SK-N-SH (cell line): ENCODE measurements at regions not wholly inside any gene's neighbourhood (a gene's known extent, or its start where the extent isn't known, plus 50 kb on each side); places are given as distances from the start of the nearest gene placed in this dataset.

Experiments used
- CTCF ChIA-PET: fragments of 300-600, 350-600 bp; formaldehyde crosslinking; extraction: SDS; loops from one replicate; lab custom pipeline; 2021; lab: Yijun Ruan, JAX
- POLR2A ChIA-PET: fragments of 350-600 bp; sonication (Branson Sonifier 250); formaldehyde crosslinking; extraction: SDS; loops from one replicate; lab custom pipeline; 2020; ENCODE audit warnings: antibody characterized with exemption, inconsistent platforms; lab: Yijun Ruan, JAX
- DNase-seq: peaks from one replicate; pipeline ENCODE4 v3.0.0; 2012
- H2AFZ ChIP-seq: fragments of 200-600 bp; sonication (generic); 2 replicates; pipeline ENCODE4 v1.8.1; 2016; ENCODE audit warnings: antibody characterized with exemption, mild to moderate bottlenecking, low read depth
- H3F3A ChIP-seq: fragments of 200-600 bp; sonication (generic); replicated peaks from 2 replicates; pipeline ENCODE3; 2016; ENCODE audit warnings: antibody characterized with exemption, mild to moderate bottlenecking; ENCODE audit not compliant: insufficient read depth
- H3K27ac ChIP-seq, 2 experiments: fragments of 200-500 bp in 1 of 2; fragments of 200-600 bp in 1 of 2; sonication (Bioruptor generic) in 1 of 2; sonication (generic), shearing (Covaris generic) in 1 of 2; 2 replicates each; pipeline versions ENCODE4 v1.5.1 to v1.6.1; 2014 to 2016; ENCODE audit warnings: low read depth in 2 of 2, inconsistent platforms in 1 of 2, low read length in 1 of 2, mild to moderate bottlenecking in 1 of 2, mixed read lengths in 1 of 2
- H3K27me3 ChIP-seq: fragments of 200-600 bp; sonication (generic), shearing (Covaris generic); 2 replicates; pipeline ENCODE4 v1.6.1; 2016; ENCODE audit warnings: mixed run types; ENCODE audit not compliant: insufficient read depth
- H3K36me3 ChIP-seq, 2 experiments: fragments of 200-500 bp in 1 of 2; fragments of 200-600 bp in 1 of 2; sonication (Bioruptor generic) in 1 of 2; sonication (generic) in 1 of 2; replicated peaks in 1 of 2; 2 replicates each; pipeline versions ENCODE3 to v1.5.1; 2014 to 2016; ENCODE audit warnings: low read length in 1 of 2, mild to moderate bottlenecking in 1 of 2; ENCODE audit not compliant: insufficient read depth in 2 of 2, control insufficient read depth in 1 of 2
- H3K4me1 ChIP-seq, 2 experiments: fragments of 200-500 bp in 1 of 2; fragments of 200-600 bp in 1 of 2; sonication (Bioruptor generic) in 1 of 2; sonication (generic), shearing (Covaris generic) in 1 of 2; 2 replicates each; pipeline versions ENCODE4 v1.5.1 to v1.6.1; 2014 to 2016; ENCODE audit warnings: low read depth in 1 of 2, low read length in 1 of 2, mixed run types in 1 of 2; ENCODE audit not compliant: insufficient read depth in 2 of 2, control insufficient read depth in 1 of 2
- H3K4me2 ChIP-seq: fragments of 200-600 bp; sonication (generic), shearing (Covaris generic); 2 replicates; pipeline ENCODE4 v1.6.1; 2017; ENCODE audit warnings: mixed run types
- H3K4me3 ChIP-seq, 2 experiments: fragments of 200-500 bp in 1 of 2; fragments of 200-600 bp in 1 of 2; sonication (Bioruptor generic) in 1 of 2; sonication (generic), shearing (Covaris generic) in 1 of 2; 2 replicates each; pipeline versions ENCODE4 v1.5.1 to v1.8.1; 2014 to 2016; ENCODE audit warnings: low read depth in 2 of 2, inconsistent platforms in 1 of 2, low read length in 1 of 2, mild to moderate bottlenecking in 1 of 2, mixed read lengths in 1 of 2, moderate library complexity in 1 of 2
- H3K79me2 ChIP-seq: fragments of 200-600 bp; sonication (generic); 2 replicates; pipeline ENCODE4 v1.8.1; 2017; ENCODE audit warnings: mild to moderate bottlenecking; ENCODE audit not compliant: insufficient read depth
- H3K9ac ChIP-seq: fragments of 200-600 bp; sonication (generic); 2 replicates; pipeline ENCODE4 v1.6.1; 2017; ENCODE audit warnings: mixed run types
- H3K9me2 ChIP-seq: fragments of 200-600 bp; sonication (generic); 2 replicates; pipeline ENCODE4 v1.6.1; 2017; ENCODE audit warnings: mixed run types
- H3K9me3 ChIP-seq: fragments of 200-600 bp; sonication (generic); 2 replicates; pipeline ENCODE4 v1.6.1; 2017; ENCODE audit warnings: mixed run types, mild to moderate bottlenecking, moderate library complexity
- H4K20me1 ChIP-seq: fragments of 200-600 bp; sonication (generic); 2 replicates; pipeline ENCODE4 v1.6.1; 2017; ENCODE audit warnings: mild to moderate bottlenecking, mixed run types; ENCODE audit not compliant: insufficient read depth
- CHD2 ChIP-seq: fragments of 150-350 bp; IDR thresholded peaks from 2 replicates; pipeline ENCODE4 v1.6.1; 2018; ENCODE audit warnings: low read length; ENCODE audit not compliant: partially characterized antibody
- ELF1 ChIP-seq: IDR thresholded peaks from 2 replicates; pipeline ENCODE4 v1.4.0; 2012
- EP300 ChIP-seq, 2 experiments: IDR thresholded peaks; 2 replicates each; pipeline versions ENCODE4 v1.4.0 to v1.6.1; 2012; ENCODE audit warnings: borderline replicate concordance in 1 of 2, low read depth in 1 of 2, low read length in 1 of 2
- FOSL2 ChIP-seq: IDR thresholded peaks from 2 replicates; pipeline ENCODE4 v1.4.0; 2012; ENCODE audit warnings: low read depth, mild to moderate bottlenecking, moderate library complexity, borderline replicate concordance
- FOXM1 ChIP-seq: IDR thresholded peaks from 2 replicates; pipeline ENCODE4 v1.4.0; 2012; ENCODE audit warnings: low read depth, mild to moderate bottlenecking
- JUND ChIP-seq: IDR thresholded peaks from 2 replicates; pipeline ENCODE4 v1.4.0; 2012
- MEF2A ChIP-seq: IDR thresholded peaks from 2 replicates; pipeline ENCODE4 v1.4.0; 2012; ENCODE audit warnings: low read depth, borderline replicate concordance
- RCOR1 ChIP-seq: fragments of 150-350 bp; IDR thresholded peaks from 2 replicates; pipeline ENCODE4 v1.6.1; 2017; ENCODE audit warnings: antibody characterized with exemption, low read length
- RFX5 ChIP-seq: IDR thresholded peaks from 2 replicates; pipeline ENCODE4 v1.6.1; 2012; ENCODE audit warnings: mild to moderate bottlenecking, improper control_type of control experiment, low read length
- RXRA ChIP-seq: IDR thresholded peaks from 2 replicates; pipeline ENCODE4 v1.4.0; 2012; ENCODE audit warnings: low read depth, mild to moderate bottlenecking, borderline replicate concordance
- TEAD4 ChIP-seq: IDR thresholded peaks from 2 replicates; pipeline ENCODE4 v1.4.0; 2012; ENCODE audit warnings: mild to moderate bottlenecking, borderline replicate concordance; ENCODE audit not compliant: insufficient read depth
- WGBS: methylation state at CpG from one replicate; pipeline ENCODE4 v1.1.6; 2017; ENCODE audit warnings: low lambda C conversion rate; 5-methylcytosine and 5-hydroxymethylcytosine counted together
- TF ChIP-seq, protein P1 (sequence below): IDR thresholded peaks from 2 replicates; pipeline ENCODE4 v1.6.1; 2012; ENCODE audit warnings: mild to moderate bottlenecking, low read depth, low read length, moderate library complexity
- TF ChIP-seq, protein P2 (sequence below): fragments of 150-350 bp; IDR thresholded peaks from 2 replicates; pipeline ENCODE4 v1.6.1; 2016; ENCODE audit warnings: mild to moderate bottlenecking, low read depth, low read length

DNA sequence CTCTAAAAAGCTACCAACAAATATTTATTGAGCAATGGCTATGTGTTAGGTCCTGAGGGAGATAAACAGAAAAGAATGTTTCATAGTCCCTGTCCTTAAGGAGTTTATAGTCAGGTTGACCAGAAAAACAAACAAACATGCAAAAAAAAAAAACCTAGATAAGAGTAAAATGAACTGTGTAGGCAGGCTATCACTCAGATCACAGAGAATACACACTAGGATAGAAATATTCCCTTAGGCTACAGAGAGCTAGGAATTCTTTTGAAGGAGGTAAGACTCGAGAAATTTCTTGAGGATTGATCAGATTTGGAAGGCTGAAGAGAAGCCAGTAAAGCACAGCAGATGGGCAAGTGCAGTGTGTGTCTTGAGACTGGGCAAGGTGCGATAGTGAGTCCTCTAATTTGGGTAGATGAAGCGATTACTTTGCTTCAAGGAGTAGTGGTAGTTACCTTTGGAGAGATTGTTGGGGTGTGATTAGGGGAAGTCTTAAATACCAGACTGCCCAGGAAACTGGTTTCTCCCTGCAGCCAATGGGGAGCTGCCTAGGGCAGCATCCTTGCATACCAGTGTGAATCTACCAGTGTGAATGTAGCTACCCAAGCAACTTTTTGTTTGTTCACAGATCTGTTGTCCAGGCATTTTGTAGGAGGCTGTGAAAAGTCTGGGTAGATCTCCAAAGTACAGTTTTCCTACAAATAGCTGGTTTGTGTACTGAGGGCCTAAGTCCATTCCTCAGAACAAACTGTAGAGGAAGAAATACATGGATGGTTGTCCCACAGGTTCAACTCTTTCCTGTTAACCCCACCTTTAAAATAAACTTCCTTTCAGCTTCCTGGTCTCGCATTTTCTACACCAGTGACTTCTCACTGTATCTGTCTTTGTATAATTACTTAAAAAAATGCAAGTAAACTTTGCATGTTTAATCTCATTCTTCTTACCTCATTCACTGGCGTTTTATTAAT, 314.1 kb downstream of the KLF5 start:
- CTCF ChIA-PET, result interaction anchor here (0.6 kb wide), 1 partner anchor 14 kb away, joined by 3 read pairs; no protein-coding TSS in a partner anchor
- Histone ChIP-seq H3K4me3 (no peak overlapping the region), H3K27ac (no peak overlapping the region), H3K36me3 (no peaks in the 10 kb centered on the region), H3K79me2 (no peaks in the 10 kb centered on the region), H3K27me3 (no peaks in the 10 kb centered on the region), H3K9ac (no peak overlapping the region), H3K9me3 (no peaks in the 10 kb centered on the region), H3K4me1 (no peaks in the 10 kb centered on the region), H3K4me2 (no peak overlapping the region), H3K9me2 (no peaks in the 10 kb centered on the region), H3F3A (no peaks in the 10 kb centered on the region), H4K20me1 (no peaks in the 10 kb centered on the region), H2AFZ (no peak overlapping the region)
- TF ChIP-seq, protein P1, sequence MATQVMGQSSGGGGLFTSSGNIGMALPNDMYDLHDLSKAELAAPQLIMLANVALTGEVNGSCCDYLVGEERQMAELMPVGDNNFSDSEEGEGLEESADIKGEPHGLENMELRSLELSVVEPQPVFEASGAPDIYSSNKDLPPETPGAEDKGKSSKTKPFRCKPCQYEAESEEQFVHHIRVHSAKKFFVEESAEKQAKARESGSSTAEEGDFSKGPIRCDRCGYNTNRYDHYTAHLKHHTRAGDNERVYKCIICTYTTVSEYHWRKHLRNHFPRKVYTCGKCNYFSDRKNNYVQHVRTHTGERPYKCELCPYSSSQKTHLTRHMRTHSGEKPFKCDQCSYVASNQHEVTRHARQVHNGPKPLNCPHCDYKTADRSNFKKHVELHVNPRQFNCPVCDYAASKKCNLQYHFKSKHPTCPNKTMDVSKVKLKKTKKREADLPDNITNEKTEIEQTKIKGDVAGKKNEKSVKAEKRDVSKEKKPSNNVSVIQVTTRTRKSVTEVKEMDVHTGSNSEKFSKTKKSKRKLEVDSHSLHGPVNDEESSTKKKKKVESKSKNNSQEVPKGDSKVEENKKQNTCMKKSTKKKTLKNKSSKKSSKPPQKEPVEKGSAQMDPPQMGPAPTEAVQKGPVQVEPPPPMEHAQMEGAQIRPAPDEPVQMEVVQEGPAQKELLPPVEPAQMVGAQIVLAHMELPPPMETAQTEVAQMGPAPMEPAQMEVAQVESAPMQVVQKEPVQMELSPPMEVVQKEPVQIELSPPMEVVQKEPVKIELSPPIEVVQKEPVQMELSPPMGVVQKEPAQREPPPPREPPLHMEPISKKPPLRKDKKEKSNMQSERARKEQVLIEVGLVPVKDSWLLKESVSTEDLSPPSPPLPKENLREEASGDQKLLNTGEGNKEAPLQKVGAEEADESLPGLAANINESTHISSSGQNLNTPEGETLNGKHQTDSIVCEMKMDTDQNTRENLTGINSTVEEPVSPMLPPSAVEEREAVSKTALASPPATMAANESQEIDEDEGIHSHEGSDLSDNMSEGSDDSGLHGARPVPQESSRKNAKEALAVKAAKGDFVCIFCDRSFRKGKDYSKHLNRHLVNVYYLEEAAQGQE, result no peak
- TF ChIP-seq ELF1 (no peak), EP300 (IDR thresholded peaks at IDR 0.05; ENCODE audit: borderline replicate concordance in 1 of 2, low read depth in 1 of 2, low read length in 1 of 2) (no peak), MEF2A (no peak), FOXM1 (no peak), RXRA (no peak), TEAD4 (no peak), FOSL2 (no peak), CHD2 (no peak), RFX5 (no peak), JUND (no peak), RCOR1 (no peak)
- TF ChIP-seq, protein P2, sequence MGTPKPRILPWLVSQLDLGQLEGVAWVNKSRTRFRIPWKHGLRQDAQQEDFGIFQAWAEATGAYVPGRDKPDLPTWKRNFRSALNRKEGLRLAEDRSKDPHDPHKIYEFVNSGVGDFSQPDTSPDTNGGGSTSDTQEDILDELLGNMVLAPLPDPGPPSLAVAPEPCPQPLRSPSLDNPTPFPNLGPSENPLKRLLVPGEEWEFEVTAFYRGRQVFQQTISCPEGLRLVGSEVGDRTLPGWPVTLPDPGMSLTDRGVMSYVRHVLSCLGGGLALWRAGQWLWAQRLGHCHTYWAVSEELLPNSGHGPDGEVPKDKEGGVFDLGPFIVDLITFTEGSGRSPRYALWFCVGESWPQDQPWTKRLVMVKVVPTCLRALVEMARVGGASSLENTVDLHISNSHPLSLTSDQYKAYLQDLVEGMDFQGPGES, result no peak
- POLR2A ChIA-PET, result no interaction called here
- WGBS, result 29% methylated on average over 5 of the region's 5 CpGs
- no peak for DNase-seq
